Heart right ventricle (tissue), 16 donors: ENCODE measurements at regions not wholly inside any gene's neighbourhood (a gene's known extent, or its start where the extent isn't known, plus 50 kb on each side); places are given as distances from the start of the nearest gene placed in this dataset.

Source experiments
- ATAC-seq, 8 donors: fragments of 200-7000 bp; cut with Tn5 transposase; one replicate each; pipeline ENCODE4 v1.9.1; 2020; ENCODE audit warnings: mild to moderate bottlenecking in 8 of 8, moderate library complexity in 8 of 8, moderate number of reproducible peaks in 1 of 8
- DNase-seq, 2 donors: peaks; one replicate each; pipeline ENCODE4 v3.0.0-alpha.2; 2020
- H3K27ac ChIP-seq, 10 donors: fragments of 200-600 bp; sonication (generic) in 2 of 10; one replicate each; pipeline versions ENCODE4 v1.5.0 to v1.8.0; 2020 to 2022; ENCODE audit warnings: mild to moderate bottlenecking in 3 of 10
- H3K27me3 ChIP-seq, 7 donors: fragments of 200-600 bp; one replicate each; pipeline ENCODE4 v1.8.0; 2021 to 2022; ENCODE audit warnings: mild to moderate bottlenecking in 2 of 7
- H3K36me3 ChIP-seq, 9 donors: fragments of 200-600 bp; sonication (generic) in 1 of 9; one replicate each; pipeline versions ENCODE4 v1.5.0 to v1.8.0; 2020 to 2022; ENCODE audit warnings: mild to moderate bottlenecking in 2 of 9
- H3K4me1 ChIP-seq, 9 donors: fragments of 200-600 bp; sonication (generic) in 1 of 9; one replicate each; pipeline versions ENCODE4 v1.5.0 to v1.8.0; 2020 to 2022; ENCODE audit warnings: mild to moderate bottlenecking in 4 of 9
- H3K4me3 ChIP-seq, 10 donors: fragments of 200-600 bp; sonication (generic) in 2 of 10; one replicate each; pipeline versions ENCODE4 v1.5.0 to v1.8.0; 2020 to 2022; ENCODE audit warnings: mild to moderate bottlenecking in 7 of 10, moderate library complexity in 2 of 10
- H3K9me3 ChIP-seq, 11 donors: fragments of 200-600 bp in 10 of 11; sonication (generic) in 2 of 11; one replicate each; pipeline versions ENCODE4 v1.5.0 to v1.8.0; 2013 to 2022; ENCODE audit warnings: mild to moderate bottlenecking in 2 of 11, control low read depth in 1 of 11, moderate library complexity in 1 of 11
- CTCF ChIP-seq, 9 donors: fragments of 200-600 bp; sonication (generic) in 2 of 9; IDR thresholded peaks; one replicate each; pipeline versions ENCODE4 v1.5.0 to v1.8.0; 2021 to 2022; ENCODE audit warnings: antibody characterized with exemption in 9 of 9, mild to moderate bottlenecking in 5 of 9, moderate library complexity in 1 of 9
- WGBS, 2 donors: extraction: QIAGEN DNeasy Blood & Tissue Kit; methylation state at CpG; one replicate each; pipeline ENCODE4 v1.1.7; 2013; ENCODE audit warnings: inconsistent platforms in 1 of 2; 5-methylcytosine and 5-hydroxymethylcytosine counted together
- intact Hi-C, 10 donors: fragments of 100-400 bp; cut with DNase I; formaldehyde crosslinking; loops; one replicate each; pipeline versions ENCODE4 v1.11.1 to v1.14.2; 2022
- donor health status: Arrhythmogenic right ventricular cardiomyopathy.
- donor health status: ischemic (EF 13 %, LVEDD 7.1; RV severe dilation, severe dysfunction).
- donor health status: healthy with polysubstance abuse.
- donor health status: DM: no; HTN: yes; CAD: no.
- donor health status: DM: no; HTN: no; CAD: no.
- donor health status: ischemic (EF 25% LVEDD 6.9; RV normal size, moderate dysfunction).
- donor health status: ischemic (EF 25% LVEDD 5.7; RV mildly dilated, moderate dysfunction).
- donor health status: healthy.
- donor health status: DM: yes; HTN: yes; CAD: no.
- donor health status: Ischemic cardiomyopathy.
- donor health status: ischemic (EF 35%, LVEDD 5.7; RV mildly dilated, moderate dysfunction).
- donor health status: nonischemic (EF 11% LVEDD 7.7; RV severe dilation, severe dysfunction).
- donor health status: DM: yes; HTN: yes; CAD: no.
- donor health status: PGD.
- donor health status: ischemic (EF 29% LVEDD 5.4; RV normal size, mild dysfunction).
- donor health status: nonischemic (EF 23%, LVEDD 6.1; RV moderate dilation, normal function).

GRCh38 chr6:25105070-25105925 is 169.5 kb upstream of the RIPOR2 start:
- H3K36me3 ChIP-seq: peaks cover 0 to 95% (median 19%) of the 10 kb centered on the region in 9 donors
- peak in 6 of 8 donors; percentile 25 to 86 (median 69) for ATAC-seq
- intact Hi-C loops: no loop called here

GRCh38 chr6:25107218-25107617 is 171.5 kb upstream of the RIPOR2 start:
- Histone ChIP-seq H3K36me3 (peaks cover 0 to 97% (median 19%) of the 10 kb centered on the region in 9 donors), H3K9me3 (no peaks in the 10 kb centered on the region)

More at GRCh38 chr6:25105070-25105925, 169.5 kb upstream of the RIPOR2 start:
- DNase-seq: no peak
- Histone ChIP-seq H3K9me3 (no peaks in the 10 kb centered on the region), H3K4me1 (peaks cover 0 to 29% (median 5%) of the 10 kb centered on the region in 9 donors), H3K4me3 (no peak overlapping the region), H3K27ac (peak overlapping the region in 8 of 10 donors; percentile 23 to 76 (median 65)), H3K27me3 (no peaks in the 10 kb centered on the region)
- 67 to 74% methylated on average over 7 of the region's 7 CpGs for WGBS, 2 donors
- TF ChIP-seq CTCF (IDR thresholded peaks at IDR 0.05): no peak

GRCh38 chr6:25111782-25112181 is 167.4 kb upstream of the CARMIL1 start:
- intact Hi-C loops: no loop called here

More at GRCh38 chr6:25107218-25107617, 171.5 kb upstream of the RIPOR2 start:
- intact Hi-C loops: no loop called here
- H3K27ac ChIP-seq: no peak overlapping the region
- no peak for DNase-seq
- H3K27me3 ChIP-seq: no peaks in the 10 kb centered on the region
- WGBS, 2 donors: 64 to 73% methylated on average over 2 of the region's 2 CpGs
- peaks cover 0 to 29% (median 5%) of the 10 kb centered on the region in 9 donors for H3K4me1 ChIP-seq
- ATAC-seq: no peak
- H3K4me3 ChIP-seq: no peak overlapping the region
- TF ChIP-seq CTCF (IDR thresholded peaks at IDR 0.05): no peak

More at GRCh38 chr6:25111782-25112181, 167.4 kb upstream of the CARMIL1 start:
- Histone ChIP-seq H3K36me3 (peaks cover 0 to 92% (median 27%) of the 10 kb centered on the region in 9 donors), H3K27me3 (no peaks in the 10 kb centered on the region), H3K4me3 (no peak overlapping the region), H3K27ac (peak overlapping the region in 1 of 10 donors; percentile 3), H3K9me3 (no peaks in the 10 kb centered on the region), H3K4me1 (peaks cover 0 to 17% (median 0%) of the 10 kb centered on the region in 9 donors)
- DNase-seq: no peak
- TF ChIP-seq CTCF (IDR thresholded peaks at IDR 0.05): no peak
- ATAC-seq: no peak
- WGBS, 2 donors: 96 to 100% methylated on average over 1 of the region's 1 CpG
